ENCODE measurements at regions not wholly inside any gene's neighbourhood (a gene's known extent, or its start where the extent isn't known, plus 50 kb on each side); places are given as distances from the start of the nearest gene placed in this dataset.

DNA sequence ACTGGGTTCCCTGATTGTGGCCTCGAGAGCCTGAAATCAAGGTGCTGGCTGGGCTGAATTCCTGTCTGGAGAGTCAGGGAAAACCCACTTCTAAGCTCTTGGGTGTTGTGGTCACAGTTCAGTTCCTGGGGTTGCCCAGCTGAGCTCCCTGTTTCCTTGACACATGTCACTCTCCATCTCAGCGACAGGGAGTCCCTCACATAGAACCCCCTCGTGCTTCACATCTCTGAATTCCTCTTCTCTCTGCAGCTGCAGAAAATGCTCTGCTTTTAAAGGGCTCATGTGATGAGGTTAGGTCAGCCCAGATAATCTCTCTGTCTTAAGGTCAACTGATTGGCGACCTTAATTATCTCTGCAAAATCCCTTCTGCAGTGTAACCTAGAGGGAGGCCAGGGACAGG is 53.5 kb upstream of the NFIL3 start:
- intact Hi-C loops (cut with DNase I), result no loop called here
- Histone ChIP-seq H3K4me1 (no peaks in the 10 kb centered on the region), H3K4me3 (no peak overlapping the region), H3K27ac (no peak overlapping the region), H3K9me3 (no peaks in the 10 kb centered on the region), H3K27me3 (peaks cover 5% of the 10 kb centered on the region), H3K36me3 (no peaks in the 10 kb centered on the region)
- DNase-seq, result no peak
- TF ChIP-seq, protein P1, sequence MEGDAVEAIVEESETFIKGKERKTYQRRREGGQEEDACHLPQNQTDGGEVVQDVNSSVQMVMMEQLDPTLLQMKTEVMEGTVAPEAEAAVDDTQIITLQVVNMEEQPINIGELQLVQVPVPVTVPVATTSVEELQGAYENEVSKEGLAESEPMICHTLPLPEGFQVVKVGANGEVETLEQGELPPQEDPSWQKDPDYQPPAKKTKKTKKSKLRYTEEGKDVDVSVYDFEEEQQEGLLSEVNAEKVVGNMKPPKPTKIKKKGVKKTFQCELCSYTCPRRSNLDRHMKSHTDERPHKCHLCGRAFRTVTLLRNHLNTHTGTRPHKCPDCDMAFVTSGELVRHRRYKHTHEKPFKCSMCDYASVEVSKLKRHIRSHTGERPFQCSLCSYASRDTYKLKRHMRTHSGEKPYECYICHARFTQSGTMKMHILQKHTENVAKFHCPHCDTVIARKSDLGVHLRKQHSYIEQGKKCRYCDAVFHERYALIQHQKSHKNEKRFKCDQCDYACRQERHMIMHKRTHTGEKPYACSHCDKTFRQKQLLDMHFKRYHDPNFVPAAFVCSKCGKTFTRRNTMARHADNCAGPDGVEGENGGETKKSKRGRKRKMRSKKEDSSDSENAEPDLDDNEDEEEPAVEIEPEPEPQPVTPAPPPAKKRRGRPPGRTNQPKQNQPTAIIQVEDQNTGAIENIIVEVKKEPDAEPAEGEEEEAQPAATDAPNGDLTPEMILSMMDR (IDR thresholded peaks at IDR 0.05), result no peak
- no peak for ATAC-seq

DNA sequence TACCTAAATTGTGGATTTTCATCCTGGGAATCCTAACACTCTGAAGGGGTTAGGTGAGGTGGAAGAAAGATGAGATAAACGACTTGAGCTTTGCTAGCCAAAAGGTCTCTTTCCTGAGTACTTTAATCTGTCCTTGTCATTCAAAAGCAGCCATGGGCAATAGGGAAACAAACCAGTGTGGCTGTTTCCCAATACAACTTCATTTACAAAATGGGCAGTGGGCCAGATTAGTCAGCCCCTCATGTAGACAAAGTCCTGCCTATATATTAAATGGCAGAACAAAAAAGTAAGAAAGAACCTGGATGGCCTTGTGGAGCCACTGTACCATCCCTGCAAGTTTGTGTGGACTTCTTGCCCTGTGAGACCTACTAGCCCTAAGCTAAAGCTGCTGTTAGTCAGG is 51.0 kb upstream of the NFIL3 start:
- ATAC-seq (no peak), DNase-seq (no peak)
- no peak overlapping the region for H3K27ac ChIP-seq
- H3K4me1 ChIP-seq, result no peaks in the 10 kb centered on the region
- TF ChIP-seq, protein P1 (IDR thresholded peaks at IDR 0.05), result no peak
- H3K9me3 ChIP-seq, result no peaks in the 10 kb centered on the region
- H3K4me3 ChIP-seq, result no peak overlapping the region
- no peaks in the 10 kb centered on the region for H3K36me3 ChIP-seq
- H3K27me3 ChIP-seq, result peaks cover 5% of the 10 kb centered on the region
- intact Hi-C loops (cut with DNase I), result no loop called here

Measured in upper lobe of right lung (tissue), 1 donor.